GM21423 (cell line): ENCODE measurements at regions not wholly inside any gene's neighbourhood (a gene's known extent, or its start where the extent isn't known, plus 50 kb on each side); places are given as distances from the start of the nearest gene placed in this dataset.
"Not testable (repeated sequence)": the region's sequence is repeated elsewhere in the genome, so short reads cannot be mapped to it uniquely, and the experiment has no call there.

Experiments
- ATAC-seq: cut with Tn5 transposase; IDR thresholded peaks from one replicate; pipeline ENCODE4 v1.9.1; 2021; ENCODE audit warnings: mild to moderate bottlenecking, moderate library complexity; ENCODE audit not compliant: unreplicated experiment

- ATAC-seq, result no peak
Observed at GRCh38 chr11:98183034-98183433, 837.7 kb upstream of the CNTN5 start.

- ATAC-seq, result no peak
Observed at GRCh38 chr11:98185245-98185644, 835.5 kb upstream of the CNTN5 start.

GRCh38 chr11:98194611-98195010 lies 826.1 kb upstream of the CNTN5 start:
- ATAC-seq, result no peak

- no peak for ATAC-seq
Observed at GRCh38 chr11:98195300-98195699, 825.4 kb upstream of the CNTN5 start.

- no peak for ATAC-seq
Observed at GRCh38 chr11:98207086-98207485, 813.7 kb upstream of the CNTN5 start.

- no peak for ATAC-seq
Observed at GRCh38 chr11:98227278-98227677, 793.5 kb upstream of the CNTN5 start.

- ATAC-seq, result no peak
Observed at GRCh38 chr11:98230678-98231077, 790.1 kb upstream of the CNTN5 start.

GRCh38 chr11:98234698-98235097 lies 786.1 kb upstream of the CNTN5 start:
- ATAC-seq, result no peak

GRCh38 chr11:98243897-98244296 lies 776.9 kb upstream of the CNTN5 start:
- no peak for ATAC-seq

- no peak for ATAC-seq
Observed at GRCh38 chr11:98260983-98261382, 759.8 kb upstream of the CNTN5 start.

GRCh38 chr11:98277251-98277912 lies 743.4 kb upstream of the CNTN5 start:
- ATAC-seq, result no peak

GRCh38 chr11:98289617-98290263 lies 731.0 kb upstream of the CNTN5 start:
- no peak for ATAC-seq

- no peak for ATAC-seq
Observed at GRCh38 chr11:98296091-98296880, 724.5 kb upstream of the CNTN5 start.

GRCh38 chr11:98300719-98301118 lies 720.0 kb upstream of the CNTN5 start:
- no peak for ATAC-seq

GRCh38 chr11:98307827-98308491 lies 712.8 kb upstream of the CNTN5 start:
- ATAC-seq, result no peak

GRCh38 chr11:98330306-98330705 lies 690.4 kb upstream of the CNTN5 start:
- ATAC-seq, result not testable (repeated sequence)

- no peak for ATAC-seq
Observed at GRCh38 chr11:98358551-98358950, 662.2 kb upstream of the CNTN5 start.

GRCh38 chr11:98365190-98365589 lies 655.6 kb upstream of the CNTN5 start:
- no peak for ATAC-seq

- ATAC-seq, result no peak
Observed at GRCh38 chr11:98365941-98366340, 654.8 kb upstream of the CNTN5 start.

GRCh38 chr11:98390391-98390790 lies 630.4 kb upstream of the CNTN5 start:
- no peak for ATAC-seq

GRCh38 chr11:98394500-98394899 lies 626.2 kb upstream of the CNTN5 start:
- ATAC-seq, result not testable (repeated sequence)
